Hippocampal formation (tissue), 2 donors: ENCODE measurements at regions not wholly inside any gene's neighbourhood (a gene's known extent, or its start where the extent isn't known, plus 50 kb on each side); places are given as distances from the start of the nearest gene placed in this dataset.
"Not testable (repeated sequence)": the region's sequence is repeated elsewhere in the genome, so short reads cannot be mapped to it uniquely, and the experiment has no call there.

ENCODE experiments used
- DNase-seq, 2 donors: peaks; one replicate each; lab custom pipeline; 2025; lab: John Stamatoyannopoulos, UW

GRCh38 chr6:131336596-131336995 is 201.3 kb downstream of the AKAP7 start:
- no peak for DNase-seq

DNA sequence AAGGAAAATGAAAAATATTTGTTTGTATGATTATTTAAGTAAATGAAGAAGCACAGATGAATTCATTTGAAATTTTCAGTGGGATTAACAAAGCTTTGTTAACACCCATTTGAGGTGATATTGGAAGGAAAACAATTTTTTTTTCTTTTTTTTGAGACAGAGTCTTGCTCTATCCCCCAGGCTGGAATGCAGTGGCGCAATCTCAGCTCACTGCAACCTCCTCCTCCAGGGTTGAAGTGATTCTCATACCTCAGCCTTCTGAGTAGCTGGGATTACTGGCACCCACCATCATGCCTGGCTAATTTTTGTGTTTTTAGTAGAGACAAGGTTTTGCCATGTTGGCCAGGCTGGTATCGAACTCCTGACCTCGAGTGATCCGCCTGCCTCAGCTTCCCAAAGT is 211.6 kb downstream of the AKAP7 start:
- DNase-seq = not testable (repeated sequence)

GRCh38 chr6:131348572-131348971 is 213.3 kb downstream of the AKAP7 start:
- DNase-seq = no peak

- DNase-seq = no peak
Measured at GRCh38 chr6:131349199-131349598, 213.9 kb downstream of the AKAP7 start.

GRCh38 chr6:131353106-131353505 is 217.8 kb downstream of the AKAP7 start:
- DNase-seq = no peak

DNA sequence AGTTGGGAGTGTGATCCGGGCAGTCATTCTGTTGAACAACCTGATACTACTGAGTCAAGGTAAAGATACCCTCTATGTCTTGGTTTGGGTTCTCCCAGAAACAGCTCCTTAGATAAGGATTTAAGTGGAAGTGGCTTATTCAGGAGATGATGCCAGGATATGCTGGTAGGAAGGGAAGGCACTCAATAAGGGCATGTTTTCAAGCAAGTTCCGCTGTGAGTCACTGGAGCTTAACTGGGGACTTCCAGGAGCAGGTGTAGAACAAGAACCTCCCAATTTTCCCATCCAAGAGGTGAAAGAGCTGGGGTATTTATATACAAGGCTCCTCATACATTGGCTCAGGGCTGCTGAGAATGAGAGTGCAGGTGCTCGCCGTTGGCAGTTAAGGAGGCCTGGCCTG is 218.6 kb downstream of the AKAP7 start:
- no peak for DNase-seq

DNA sequence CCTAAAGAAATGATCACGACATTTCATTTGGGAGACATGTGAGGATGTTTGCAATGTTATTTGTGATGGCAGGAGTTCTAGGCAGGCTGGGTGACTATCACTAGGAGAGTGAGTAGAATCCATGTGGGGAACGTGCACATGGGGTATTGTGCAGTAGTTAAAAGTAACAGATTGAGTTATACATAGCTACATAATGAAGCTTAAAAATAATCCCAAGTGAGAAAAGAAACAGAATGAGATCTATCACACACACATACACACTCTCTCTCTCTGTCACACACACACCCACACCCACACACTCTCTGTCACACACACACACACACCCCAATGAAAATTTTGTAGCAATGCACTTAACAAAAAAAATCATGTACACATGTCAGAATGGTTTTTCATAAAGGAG is 218.7 kb upstream of the ARG1 start:
- DNase-seq = no peak

DNA sequence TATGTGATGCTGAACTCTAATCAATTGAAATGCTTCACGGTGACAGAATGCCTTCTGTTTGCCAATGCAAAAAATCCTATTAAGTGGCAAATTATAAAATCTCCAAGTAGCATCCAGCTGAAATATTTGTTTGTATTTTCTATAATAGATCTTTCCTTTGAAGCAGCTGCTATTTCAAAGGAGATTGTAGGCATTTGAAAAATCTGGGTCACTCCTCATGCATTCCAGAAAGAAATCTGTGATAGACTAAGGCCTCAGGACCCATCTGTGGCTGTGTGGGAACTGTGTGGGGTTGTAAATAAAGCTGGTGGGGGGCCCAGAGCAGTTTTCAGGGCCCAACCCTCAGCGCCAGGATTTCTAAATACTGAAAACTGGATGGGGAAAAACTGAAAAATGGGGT is 216.9 kb upstream of the ARG1 start:
- no peak for DNase-seq

GRCh38 chr6:131357501-131357900 is 215.5 kb upstream of the ARG1 start:
- DNase-seq = no peak

GRCh38 chr6:131362070-131362469 is 211.0 kb upstream of the ARG1 start:
- DNase-seq = no peak

DNA sequence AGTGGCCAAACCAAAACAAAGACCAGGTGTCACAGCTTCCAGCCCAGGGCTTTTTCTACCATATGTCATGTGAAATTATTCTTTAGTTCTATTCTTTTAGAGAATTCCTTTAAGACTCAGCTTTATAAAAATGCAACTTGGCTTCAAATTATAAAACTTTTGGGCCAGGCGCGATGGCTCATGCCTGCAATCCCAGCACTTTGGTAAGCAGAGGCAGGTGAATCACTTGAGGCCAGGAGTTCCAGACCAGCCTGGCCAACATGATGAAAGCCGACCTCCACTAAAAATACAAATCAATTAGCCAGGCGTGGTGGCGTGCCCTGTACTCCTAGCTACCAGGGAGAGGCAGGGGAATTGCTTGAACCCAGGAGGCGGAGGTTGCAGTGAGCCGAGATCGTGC is 210.3 kb upstream of the ARG1 start:
- no peak for DNase-seq

- no peak for DNase-seq
Measured at GRCh38 chr6:131363947-131364834, 208.8 kb upstream of the ARG1 start.

DNA sequence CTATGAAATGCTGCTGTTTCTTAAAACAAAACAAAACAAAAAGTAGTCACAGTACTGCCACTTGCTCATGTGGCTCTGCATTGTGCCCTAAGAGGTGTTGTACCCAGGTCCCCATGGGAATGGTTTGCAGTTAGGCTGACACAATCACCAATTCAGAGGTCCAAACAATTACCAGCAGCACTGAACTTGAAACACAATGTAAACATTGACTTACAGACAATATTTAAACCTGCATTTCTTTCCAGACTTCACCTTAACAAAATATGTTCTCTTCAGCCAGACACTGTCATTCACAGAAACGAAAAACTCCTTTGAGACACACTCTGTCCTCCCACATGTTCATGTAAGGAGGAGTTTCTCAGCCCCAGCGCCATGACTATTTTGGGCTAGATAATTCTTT is 206.8 kb upstream of the ARG1 start:
- no peak for DNase-seq

- DNase-seq = no peak
Measured at GRCh38 chr6:131367206-131367873, 205.7 kb upstream of the ARG1 start.

DNA sequence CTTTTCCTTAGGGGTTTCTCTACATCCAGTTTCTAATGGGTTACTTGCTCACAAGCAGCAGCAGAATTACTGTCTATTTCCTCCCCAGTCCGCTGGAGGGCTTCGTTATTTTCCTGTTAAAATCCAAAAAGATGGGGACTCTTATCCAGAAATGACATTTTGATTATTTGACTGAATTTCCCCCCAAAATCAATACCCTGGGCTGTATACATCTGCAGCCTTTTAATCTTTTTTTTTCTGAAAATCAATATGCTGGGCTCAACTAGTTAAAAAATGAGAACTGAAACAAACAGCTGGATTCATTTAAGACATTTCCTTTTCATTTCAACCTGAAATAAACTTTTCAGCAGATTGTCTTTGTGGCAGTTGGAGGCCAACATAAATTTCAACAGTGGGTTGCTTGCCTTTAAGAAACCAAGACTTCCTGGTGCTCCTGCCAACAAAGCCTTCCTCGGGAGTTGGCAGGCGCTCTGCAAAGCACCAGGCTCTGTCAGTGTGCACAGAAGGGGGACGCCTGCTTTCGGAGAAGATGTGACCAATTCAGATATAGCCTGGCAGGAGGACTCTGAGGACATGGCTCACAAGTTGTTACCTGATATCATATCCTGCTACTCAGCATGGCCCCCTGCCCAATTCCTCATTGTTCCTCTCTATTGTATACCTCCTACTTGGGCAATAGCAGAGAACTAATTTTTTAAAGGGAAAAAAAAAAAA is 204.7 kb upstream of the ARG1 start:
- peak; percentile 53 to 56 for DNase-seq

GRCh38 chr6:131372535-131372934 is 200.5 kb upstream of the ARG1 start:
- no peak for DNase-seq

- no peak for DNase-seq
Measured at GRCh38 chr6:131377112-131377705, 195.8 kb upstream of the ARG1 start.

- no peak for DNase-seq
Measured at GRCh38 chr6:131378874-131379273, 194.2 kb upstream of the ARG1 start.

DNA sequence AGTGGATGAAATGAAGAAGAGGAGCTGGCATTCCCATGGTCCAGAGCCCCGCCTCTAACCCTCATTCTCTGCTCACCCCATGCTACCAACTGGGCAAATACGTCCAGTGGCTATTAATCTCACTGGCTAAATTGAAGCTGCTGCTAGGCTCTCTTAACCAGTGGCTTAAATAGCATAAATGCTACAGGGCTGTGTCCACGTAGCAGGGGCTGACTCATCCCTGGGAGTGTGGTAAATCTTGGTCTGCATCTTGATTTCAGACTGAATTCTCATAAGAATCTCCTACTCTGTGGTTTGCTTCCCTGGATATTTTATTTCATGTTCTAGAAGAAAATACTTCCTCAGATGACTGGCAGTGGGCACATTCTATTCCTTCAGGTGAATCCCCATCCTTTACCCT is 193.1 kb upstream of the ARG1 start:
- no peak for DNase-seq

- no peak for DNase-seq
Measured at GRCh38 chr6:131381052-131381708, 191.8 kb upstream of the ARG1 start.

GRCh38 chr6:131381709-131382093 is 191.3 kb upstream of the ARG1 start:
- no peak for DNase-seq

DNA sequence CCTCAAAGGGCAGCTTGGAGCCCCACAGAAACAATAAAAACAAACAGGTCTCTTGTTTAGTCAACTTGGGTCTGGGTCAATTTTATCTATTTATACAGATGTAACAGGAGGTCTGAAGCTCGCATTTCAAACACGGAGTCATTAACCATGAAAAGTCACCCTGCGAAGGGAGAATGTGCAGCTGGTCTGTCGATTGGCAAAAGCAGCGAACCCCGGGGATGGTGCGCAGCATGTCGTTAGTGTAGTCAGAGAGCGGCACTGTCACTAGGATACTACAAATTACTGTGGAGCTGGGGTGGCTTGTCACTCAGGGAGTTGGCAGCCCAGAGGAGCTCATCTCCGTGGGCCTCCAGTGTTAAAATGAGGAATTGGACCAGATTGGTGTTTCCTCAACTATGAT is 190.4 kb upstream of the ARG1 start:
- DNase-seq = no peak
